Fibroblast of skin of left biceps (primary cell): ENCODE measurements at regions not wholly inside any gene's neighbourhood (a gene's known extent, or its start where the extent isn't known, plus 50 kb on each side); places are given as distances from the start of the nearest gene placed in this dataset.

Experiments used
- DNase-seq, 2 experiments: peaks; one replicate each; pipeline ENCODE4 v3.0.0-alpha.2; 2013; ENCODE audit warnings: low read depth in 2 of 2

- peak; percentile 68 to 74 for DNase-seq
These were observed 682.4 kb upstream of the ADAMTS5 start for GRCh38 chr21:27649323-27649722.

- DNase-seq, result peak; percentile 40 to 41
These were observed 681.7 kb upstream of the ADAMTS5 start for GRCh38 chr21:27648560-27648959.

- DNase-seq, result no peak
These were observed 681.0 kb upstream of the ADAMTS5 start for GRCh38 chr21:27647921-27648320.

- DNase-seq, result no peak
These were observed 680.5 kb upstream of the ADAMTS5 start for GRCh38 chr21:27647401-27647800.

GRCh38 chr21:27646691-27647090 lies 679.8 kb upstream of the ADAMTS5 start:
- DNase-seq, result no peak

- DNase-seq, result no peak
These were observed 679.2 kb upstream of the ADAMTS5 start for GRCh38 chr21:27646056-27646455.

GRCh38 chr21:27645285-27645684 lies 678.4 kb upstream of the ADAMTS5 start:
- DNase-seq, result no peak

- no peak for DNase-seq
These were observed 676.4 kb upstream of the ADAMTS5 start for GRCh38 chr21:27643326-27643725.

- no peak for DNase-seq
These were observed 672.4 kb upstream of the ADAMTS5 start for GRCh38 chr21:27639286-27639685.

GRCh38 chr21:27636656-27637055 lies 669.8 kb upstream of the ADAMTS5 start:
- DNase-seq, result no peak

- DNase-seq, result no peak
These were observed 666.7 kb upstream of the ADAMTS5 start for GRCh38 chr21:27633631-27634030.

GRCh38 chr21:27631471-27631870 lies 664.6 kb upstream of the ADAMTS5 start:
- DNase-seq, result peak; percentile 8 to 31

GRCh38 chr21:27622631-27623030 lies 655.7 kb upstream of the ADAMTS5 start:
- DNase-seq, result no peak

- no peak for DNase-seq
These were observed 647.3 kb upstream of the ADAMTS5 start for GRCh38 chr21:27614231-27614630.

GRCh38 chr21:27606422-27606821 lies 639.5 kb upstream of the ADAMTS5 start:
- no peak for DNase-seq

GRCh38 chr21:27596196-27596595 lies 629.3 kb upstream of the ADAMTS5 start:
- no peak for DNase-seq

GRCh38 chr21:27595716-27596115 lies 628.8 kb upstream of the ADAMTS5 start:
- DNase-seq, result no peak

- peak in 1 of 2 experiments; percentile 36 for DNase-seq
These were observed 623.4 kb upstream of the ADAMTS5 start for GRCh38 chr21:27590271-27590670.

GRCh38 chr21:27589781-27590180 lies 622.9 kb upstream of the ADAMTS5 start:
- no peak for DNase-seq

- DNase-seq, result no peak
These were observed 620.1 kb upstream of the ADAMTS5 start for GRCh38 chr21:27586986-27587385.

- no peak for DNase-seq
These were observed 619.4 kb upstream of the ADAMTS5 start for GRCh38 chr21:27586326-27586725.

GRCh38 chr21:27584256-27584655 lies 617.4 kb upstream of the ADAMTS5 start:
- no peak for DNase-seq

GRCh38 chr21:27582948-27583430 lies 616.1 kb upstream of the ADAMTS5 start:
- no peak for DNase-seq

- DNase-seq, result no peak
These were observed 615.5 kb upstream of the ADAMTS5 start for GRCh38 chr21:27582246-27582947.
